ENCODE measurements at regions not wholly inside any gene's neighbourhood (a gene's known extent, or its start where the extent isn't known, plus 50 kb on each side); places are given as distances from the start of the nearest gene placed in this dataset.

DNA sequence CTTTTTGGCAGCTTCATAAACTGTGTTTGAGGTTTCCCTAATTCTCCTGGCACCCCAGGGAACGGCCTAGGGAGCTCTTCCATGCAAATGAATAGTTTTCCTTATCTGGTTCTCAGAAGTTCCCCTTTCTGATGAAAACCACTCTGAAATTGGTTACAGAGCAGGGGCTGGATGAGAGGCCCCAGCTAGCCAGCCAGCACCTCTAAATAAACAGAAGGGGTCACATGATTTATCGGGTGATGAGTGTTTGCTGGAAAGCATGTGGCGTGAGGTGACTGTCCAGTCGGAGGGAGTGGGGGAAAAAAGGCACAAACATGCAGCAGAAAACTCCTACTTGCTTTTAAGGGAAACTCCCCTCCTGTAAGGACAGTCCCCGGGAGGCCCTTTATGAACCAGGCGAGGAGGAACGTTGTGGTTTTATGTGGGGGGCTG lies 261.2 kb upstream of the ANKRD55 start (continued):
- TF ChIP-seq GMEB1 (CRISPR knock-in tag; IDR thresholded peaks at IDR 0.05) (no peak), CCNT2 (IDR thresholded peaks at IDR 0.05; ENCODE audit: borderline replicate concordance, extremely low read depth, insufficient read length, low read depth, low read length) (no peak), EP300 (IDR thresholded peaks at IDR 0.05; ENCODE audit: low read length) (peak; percentile 55), RBBP5 (IDR thresholded peaks at IDR 0.05; ENCODE audit: borderline replicate concordance, insufficient read depth, low read length, poor library complexity, severe bottlenecking) (no peak), WHSC1 (IDR thresholded peaks at IDR 0.05; ENCODE audit: low read length) (no peak), BRF1 (IDR thresholded peaks at IDR 0.05; ENCODE audit: borderline replicate concordance, extremely low read depth, insufficient read length) (no peak), SRSF9 (IDR thresholded peaks at IDR 0.05; ENCODE audit: borderline replicate concordance, low read depth, low read length) (no peak), TCF7L2 (IDR thresholded peaks at IDR 0.05; ENCODE audit: low read depth, low read length) (no peak), ZNF140 (CRISPR knock-in tag; IDR thresholded peaks at IDR 0.05) (no peak), XRCC3 (IDR thresholded peaks at IDR 0.05) (no peak), HDGF (IDR thresholded peaks at IDR 0.05) (no peak), LARP7 (IDR thresholded peaks at IDR 0.05) (no peak), XRCC4 (IDR thresholded peaks at IDR 0.05; ENCODE audit: extremely low read depth, insufficient read depth, insufficient read length) (no peak)
- TF ChIP-seq, protein P1, sequence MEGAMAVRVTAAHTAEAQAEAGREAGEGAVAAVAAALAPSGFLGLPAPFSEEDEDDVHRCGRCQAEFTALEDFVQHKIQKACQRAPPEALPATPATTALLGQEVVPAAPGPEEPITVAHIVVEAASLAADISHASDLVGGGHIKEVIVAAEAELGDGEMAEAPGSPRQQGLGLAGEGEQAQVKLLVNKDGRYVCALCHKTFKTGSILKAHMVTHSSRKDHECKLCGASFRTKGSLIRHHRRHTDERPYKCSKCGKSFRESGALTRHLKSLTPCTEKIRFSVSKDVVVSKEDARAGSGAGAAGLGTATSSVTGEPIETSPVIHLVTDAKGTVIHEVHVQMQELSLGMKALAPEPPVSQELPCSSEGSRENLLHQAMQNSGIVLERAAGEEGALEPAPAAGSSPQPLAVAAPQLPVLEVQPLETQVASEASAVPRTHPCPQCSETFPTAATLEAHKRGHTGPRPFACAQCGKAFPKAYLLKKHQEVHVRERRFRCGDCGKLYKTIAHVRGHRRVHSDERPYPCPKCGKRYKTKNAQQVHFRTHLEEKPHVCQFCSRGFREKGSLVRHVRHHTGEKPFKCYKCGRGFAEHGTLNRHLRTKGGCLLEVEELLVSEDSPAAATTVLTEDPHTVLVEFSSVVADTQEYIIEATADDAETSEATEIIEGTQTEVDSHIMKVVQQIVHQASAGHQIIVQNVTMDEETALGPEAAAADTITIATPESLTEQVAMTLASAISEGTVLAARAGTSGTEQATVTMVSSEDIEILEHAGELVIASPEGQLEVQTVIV (CRISPR knock-in tag; IDR thresholded peaks at IDR 0.05; ENCODE audit: borderline replicate concordance), result no peak
- TF ChIP-seq, protein P2, sequence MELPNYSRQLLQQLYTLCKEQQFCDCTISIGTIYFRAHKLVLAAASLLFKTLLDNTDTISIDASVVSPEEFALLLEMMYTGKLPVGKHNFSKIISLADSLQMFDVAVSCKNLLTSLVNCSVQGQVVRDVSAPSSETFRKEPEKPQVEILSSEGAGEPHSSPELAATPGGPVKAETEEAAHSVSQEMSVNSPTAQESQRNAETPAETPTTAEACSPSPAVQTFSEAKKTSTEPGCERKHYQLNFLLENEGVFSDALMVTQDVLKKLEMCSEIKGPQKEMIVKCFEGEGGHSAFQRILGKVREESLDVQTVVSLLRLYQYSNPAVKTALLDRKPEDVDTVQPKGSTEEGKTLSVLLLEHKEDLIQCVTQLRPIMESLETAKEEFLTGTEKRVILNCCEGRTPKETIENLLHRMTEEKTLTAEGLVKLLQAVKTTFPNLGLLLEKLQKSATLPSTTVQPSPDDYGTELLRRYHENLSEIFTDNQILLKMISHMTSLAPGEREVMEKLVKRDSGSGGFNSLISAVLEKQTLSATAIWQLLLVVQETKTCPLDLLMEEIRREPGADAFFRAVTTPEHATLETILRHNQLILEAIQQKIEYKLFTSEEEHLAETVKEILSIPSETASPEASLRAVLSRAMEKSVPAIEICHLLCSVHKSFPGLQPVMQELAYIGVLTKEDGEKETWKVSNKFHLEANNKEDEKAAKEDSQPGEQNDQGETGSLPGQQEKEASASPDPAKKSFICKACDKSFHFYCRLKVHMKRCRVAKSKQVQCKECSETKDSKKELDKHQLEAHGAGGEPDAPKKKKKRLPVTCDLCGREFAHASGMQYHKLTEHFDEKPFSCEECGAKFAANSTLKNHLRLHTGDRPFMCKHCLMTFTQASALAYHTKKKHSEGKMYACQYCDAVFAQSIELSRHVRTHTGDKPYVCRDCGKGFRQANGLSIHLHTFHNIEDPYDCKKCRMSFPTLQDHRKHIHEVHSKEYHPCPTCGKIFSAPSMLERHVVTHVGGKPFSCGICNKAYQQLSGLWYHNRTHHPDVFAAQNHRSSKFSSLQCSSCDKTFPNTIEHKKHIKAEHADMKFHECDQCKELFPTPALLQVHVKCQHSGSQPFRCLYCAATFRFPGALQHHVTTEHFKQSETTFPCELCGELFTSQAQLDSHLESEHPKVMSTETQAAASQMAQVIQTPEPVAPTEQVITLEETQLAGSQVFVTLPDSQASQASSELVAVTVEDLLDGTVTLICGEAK (IDR thresholded peaks at IDR 0.05), result no peak
- TF ChIP-seq, protein P2 (CRISPR knock-in tag; IDR thresholded peaks at IDR 0.05), result no peak

Measured in K562 (cell line).